ENCODE measurements at regions not wholly inside any gene's neighbourhood (a gene's known extent, or its start where the extent isn't known, plus 50 kb on each side); places are given as distances from the start of the nearest gene placed in this dataset.
A peak's percentile ranks its signal among the peaks of the same experiment; 100 is the strongest.

GRCh38 chr4:176489001-176489400 is 169.2 kb downstream of the SPCS3 start:
- CTCF ChIA-PET, result no interaction called here
- POLR2A ChIA-PET, result no interaction called here
- TF ChIP-seq, protein P1, sequence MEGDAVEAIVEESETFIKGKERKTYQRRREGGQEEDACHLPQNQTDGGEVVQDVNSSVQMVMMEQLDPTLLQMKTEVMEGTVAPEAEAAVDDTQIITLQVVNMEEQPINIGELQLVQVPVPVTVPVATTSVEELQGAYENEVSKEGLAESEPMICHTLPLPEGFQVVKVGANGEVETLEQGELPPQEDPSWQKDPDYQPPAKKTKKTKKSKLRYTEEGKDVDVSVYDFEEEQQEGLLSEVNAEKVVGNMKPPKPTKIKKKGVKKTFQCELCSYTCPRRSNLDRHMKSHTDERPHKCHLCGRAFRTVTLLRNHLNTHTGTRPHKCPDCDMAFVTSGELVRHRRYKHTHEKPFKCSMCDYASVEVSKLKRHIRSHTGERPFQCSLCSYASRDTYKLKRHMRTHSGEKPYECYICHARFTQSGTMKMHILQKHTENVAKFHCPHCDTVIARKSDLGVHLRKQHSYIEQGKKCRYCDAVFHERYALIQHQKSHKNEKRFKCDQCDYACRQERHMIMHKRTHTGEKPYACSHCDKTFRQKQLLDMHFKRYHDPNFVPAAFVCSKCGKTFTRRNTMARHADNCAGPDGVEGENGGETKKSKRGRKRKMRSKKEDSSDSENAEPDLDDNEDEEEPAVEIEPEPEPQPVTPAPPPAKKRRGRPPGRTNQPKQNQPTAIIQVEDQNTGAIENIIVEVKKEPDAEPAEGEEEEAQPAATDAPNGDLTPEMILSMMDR (IDR thresholded peaks at IDR 0.05; ENCODE audit: control extremely low read depth, extremely low read depth, low read depth, missing control alignments), result no peak

GRCh38 chr4:176492646-176493302 is 173.0 kb downstream of the SPCS3 start:
- CTCF ChIA-PET, result no interaction called here
- peak; percentile 38 for DNase-seq (ENCODE audit: extremely low spot score)
- POLR2A ChIA-PET, result no interaction called here
- TF ChIP-seq, protein P1 (IDR thresholded peaks at IDR 0.05; ENCODE audit: control extremely low read depth, extremely low read depth, low read depth, missing control alignments), result no peak

More at GRCh38 chr4:176489001-176489400, 169.2 kb downstream of the SPCS3 start:
- DNase-seq (ENCODE audit: extremely low spot score), result no peak

GRCh38 chr4:176498617-176499256 is 179.0 kb downstream of the SPCS3 start:
- POLR2A ChIA-PET, result no interaction called here

DNA sequence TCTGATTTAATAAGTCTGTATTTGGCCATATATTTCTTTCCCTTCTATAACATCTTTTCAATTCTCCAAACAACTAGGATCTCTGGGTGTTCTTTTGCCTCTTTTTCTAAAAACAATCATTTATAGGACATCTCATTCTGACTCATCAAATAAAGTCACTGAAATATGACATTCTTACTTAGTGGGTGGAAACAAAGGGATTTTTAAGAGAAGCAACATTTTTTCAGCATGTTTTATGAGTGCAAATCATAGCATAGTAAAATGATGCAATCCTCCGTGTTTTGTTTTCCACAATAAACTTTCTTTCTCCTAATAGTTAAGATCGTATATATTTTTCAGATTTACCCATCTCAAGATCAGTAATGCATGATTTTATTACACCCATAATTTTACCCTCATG is 179.8 kb downstream of the SPCS3 start:
- TF ChIP-seq, protein P1 (IDR thresholded peaks at IDR 0.05; ENCODE audit: control extremely low read depth, extremely low read depth, low read depth, missing control alignments), result no peak
- ChIA-PET POLR2A (no interaction called here), CTCF (interaction anchor here (0.9 kb wide), 1 partner anchor 13 kb away, joined by 3 read pairs; no protein-coding TSS in a partner anchor)
- DNase-seq (ENCODE audit: extremely low spot score), result no peak

More at GRCh38 chr4:176498617-176499256, 179.0 kb downstream of the SPCS3 start:
- no peak for DNase-seq (ENCODE audit: extremely low spot score)
- TF ChIP-seq, protein P1 (IDR thresholded peaks at IDR 0.05; ENCODE audit: control extremely low read depth, extremely low read depth, low read depth, missing control alignments), result no peak
- CTCF ChIA-PET, result interaction anchor here (0.9 kb wide), 1 partner anchor 14 kb away, joined by 3 read pairs; no protein-coding TSS in a partner anchor

- TF ChIP-seq, protein P1 (IDR thresholded peaks at IDR 0.05; ENCODE audit: control extremely low read depth, extremely low read depth, low read depth, missing control alignments), result no peak
- POLR2A ChIA-PET, result no interaction called here
- CTCF ChIA-PET, result no interaction called here
- no peak for DNase-seq (ENCODE audit: extremely low spot score)
Observed at GRCh38 chr4:176500894-176501293, 181.1 kb downstream of the SPCS3 start.

DNA sequence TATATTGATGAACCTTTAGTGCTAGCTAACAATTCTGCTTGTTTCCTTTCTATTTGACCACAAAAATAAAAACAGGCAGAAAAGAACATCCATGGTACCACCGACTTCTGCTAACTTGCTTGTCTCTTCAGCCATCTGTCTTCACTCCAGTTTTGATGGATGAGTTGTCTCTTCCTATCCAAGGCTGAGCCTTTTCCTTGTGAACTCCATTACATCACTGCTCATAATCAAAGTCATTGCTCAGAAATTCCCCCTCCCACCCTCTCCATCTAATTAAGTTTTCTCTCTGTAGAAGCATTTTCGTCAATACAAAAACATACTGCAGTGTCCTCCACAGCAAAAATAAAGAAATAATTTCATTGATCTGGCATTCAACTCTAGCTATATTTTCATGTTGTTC is 184.4 kb downstream of the SPCS3 start:
- ChIA-PET CTCF (interaction anchor here (1.4 kb wide), 1 partner anchor 19 kb away, joined by 3 read pairs; no protein-coding TSS in a partner anchor), POLR2A (no interaction called here)
- no peak for DNase-seq (ENCODE audit: extremely low spot score)
- TF ChIP-seq, protein P1 (IDR thresholded peaks at IDR 0.05; ENCODE audit: control extremely low read depth, extremely low read depth, low read depth, missing control alignments), result no peak

All from GM10248 (cell line).